ENCODE measurements at regions not wholly inside any gene's neighbourhood (a gene's known extent, or its start where the extent isn't known, plus 50 kb on each side); places are given as distances from the start of the nearest gene placed in this dataset.

DNA sequence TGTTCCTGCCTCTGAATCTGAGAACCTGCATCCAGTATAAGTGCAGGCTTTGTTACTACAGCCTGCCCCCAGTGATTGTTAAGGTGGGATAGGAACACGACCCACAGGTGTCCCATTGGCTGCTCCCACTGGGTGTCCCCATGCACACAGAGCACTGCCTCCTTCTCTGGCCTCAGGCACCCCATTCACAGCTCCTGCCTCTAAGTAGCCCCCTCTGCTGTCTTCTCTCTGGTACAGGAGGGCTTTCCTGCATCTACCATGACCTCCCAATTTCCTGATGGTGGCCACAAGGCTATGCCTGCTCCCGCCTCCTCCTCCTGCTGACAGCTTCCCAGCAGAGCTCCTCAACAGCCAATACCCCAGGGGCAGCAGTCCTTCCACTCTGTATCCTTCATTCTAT is 238.6 kb upstream of the TMC3 start:
- no peak overlapping the region for H3K18ac ChIP-seq (ENCODE audit: insufficient read length, low read depth, low read length)
- no peak overlapping the region for H3K4ac ChIP-seq (ENCODE audit: low read depth, low read length)
- H2BK5ac ChIP-seq (ENCODE audit: insufficient read length, low read length) = no peak overlapping the region
- no peak overlapping the region for H4K5ac ChIP-seq (ENCODE audit: insufficient read length, low read depth, low read length)
- H3K56ac ChIP-seq (ENCODE audit: insufficient read length, low read depth, low read length) = no peak overlapping the region
- no peak overlapping the region for H2AK5ac ChIP-seq (ENCODE audit: insufficient read length, low read length)
- H3K4me2 ChIP-seq (ENCODE audit: insufficient read depth, insufficient read length, low read length) = no peak overlapping the region
- H3K9ac ChIP-seq (ENCODE audit: extremely low read depth, insufficient read length, low read length) = no peak overlapping the region
- H3K27me3 Mint-ChIP-seq (ENCODE audit: low read depth) = no peaks in the 10 kb centered on the region
- no peaks in the 10 kb centered on the region for H3K79me1 ChIP-seq (ENCODE audit: insufficient read depth, low read depth, low read length, poor library complexity, severe bottlenecking)
- no peak overlapping the region for H3K27ac ChIP-seq (ENCODE audit: insufficient read length, low read depth, low read length)
- H3K4me1 Mint-ChIP-seq = peaks cover 14 to 21% of the 10 kb centered on the region in 2 experiments
- no peak overlapping the region for H2BK15ac ChIP-seq (ENCODE audit: low read depth, low read length)
- H3K27me3 ChIP-seq (ENCODE audit: insufficient read depth, low read length) = no peaks in the 10 kb centered on the region
- H3K9me3 Mint-ChIP-seq = no peaks in the 10 kb centered on the region
- no peaks in the 10 kb centered on the region for H3K79me2 ChIP-seq (ENCODE audit: insufficient read depth, low read length)
- no peaks in the 10 kb centered on the region for H4K20me1 ChIP-seq (ENCODE audit: control insufficient read depth, insufficient read depth, insufficient read length)
- H3T11ph ChIP-seq (ENCODE audit: low read length) = no peak overlapping the region
- H2BK120ac ChIP-seq (ENCODE audit: low read depth, low read length, poor library complexity, severe bottlenecking) = no peak overlapping the region
- no peaks in the 10 kb centered on the region for H3K9me3 ChIP-seq (ENCODE audit: control insufficient read depth, low read depth, low read length)
- H2BK12ac ChIP-seq (ENCODE audit: insufficient read length, low read depth, low read length) = no peak overlapping the region
- H3K4me1 ChIP-seq (ENCODE audit: insufficient read depth, low read length) = 0 out of 2 replicates have a peak, but pooled peaks cover 2% of the 10 kb centered on the region
- no peak overlapping the region for H4K8ac ChIP-seq (replicated peaks; ENCODE audit: insufficient read length, low read depth, low read length)
- no peak overlapping the region for H3K23ac ChIP-seq (ENCODE audit: insufficient read length, low read depth, low read length)
- peak; percentile 83 for DNase-seq
- TF ChIP-seq, protein P1, sequence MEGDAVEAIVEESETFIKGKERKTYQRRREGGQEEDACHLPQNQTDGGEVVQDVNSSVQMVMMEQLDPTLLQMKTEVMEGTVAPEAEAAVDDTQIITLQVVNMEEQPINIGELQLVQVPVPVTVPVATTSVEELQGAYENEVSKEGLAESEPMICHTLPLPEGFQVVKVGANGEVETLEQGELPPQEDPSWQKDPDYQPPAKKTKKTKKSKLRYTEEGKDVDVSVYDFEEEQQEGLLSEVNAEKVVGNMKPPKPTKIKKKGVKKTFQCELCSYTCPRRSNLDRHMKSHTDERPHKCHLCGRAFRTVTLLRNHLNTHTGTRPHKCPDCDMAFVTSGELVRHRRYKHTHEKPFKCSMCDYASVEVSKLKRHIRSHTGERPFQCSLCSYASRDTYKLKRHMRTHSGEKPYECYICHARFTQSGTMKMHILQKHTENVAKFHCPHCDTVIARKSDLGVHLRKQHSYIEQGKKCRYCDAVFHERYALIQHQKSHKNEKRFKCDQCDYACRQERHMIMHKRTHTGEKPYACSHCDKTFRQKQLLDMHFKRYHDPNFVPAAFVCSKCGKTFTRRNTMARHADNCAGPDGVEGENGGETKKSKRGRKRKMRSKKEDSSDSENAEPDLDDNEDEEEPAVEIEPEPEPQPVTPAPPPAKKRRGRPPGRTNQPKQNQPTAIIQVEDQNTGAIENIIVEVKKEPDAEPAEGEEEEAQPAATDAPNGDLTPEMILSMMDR (conservative IDR thresholded peaks at IDR 0.05) = peak; percentile 49
- no peaks in the 10 kb centered on the region for H3K23me2 ChIP-seq (ENCODE audit: insufficient read length, low read depth, low read length, poor library complexity, severe bottlenecking)
- H2AFZ ChIP-seq (ENCODE audit: low read length) = no peak overlapping the region
- no CpG with 5 or more reads among the region's 2 CpGs for WGBS (ENCODE audit: extremely low coverage, insufficient read length, low lambda C conversion rate)
- no peak overlapping the region for H2BK20ac ChIP-seq (ENCODE audit: low read depth, low read length, poor library complexity, severe bottlenecking)
- no peak overlapping the region for H3K4me3 Mint-ChIP-seq
- H3K36me3 Mint-ChIP-seq (ENCODE audit: insufficient read depth in 1 of 3, low read depth in 3 of 3) = no peaks in the 10 kb centered on the region
- H3K27ac Mint-ChIP-seq = 0 out of 7 replicates have a peak overlapping the region, but pooled peaks of 1 of the 3 experiments have one; percentile 20
- no peak overlapping the region for H3K14ac ChIP-seq (ENCODE audit: insufficient read depth, low read length)
- no peak overlapping the region for H4K91ac ChIP-seq (ENCODE audit: insufficient read length, low read depth, low read length)

All from H9 (cell line).